ENCODE measurements at regions not wholly inside any gene's neighbourhood (a gene's known extent, or its start where the extent isn't known, plus 50 kb on each side); places are given as distances from the start of the nearest gene placed in this dataset.
"Not testable (repeated sequence)": the region's sequence is repeated elsewhere in the genome, so short reads cannot be mapped to it uniquely, and the experiment has no call there.

DNA sequence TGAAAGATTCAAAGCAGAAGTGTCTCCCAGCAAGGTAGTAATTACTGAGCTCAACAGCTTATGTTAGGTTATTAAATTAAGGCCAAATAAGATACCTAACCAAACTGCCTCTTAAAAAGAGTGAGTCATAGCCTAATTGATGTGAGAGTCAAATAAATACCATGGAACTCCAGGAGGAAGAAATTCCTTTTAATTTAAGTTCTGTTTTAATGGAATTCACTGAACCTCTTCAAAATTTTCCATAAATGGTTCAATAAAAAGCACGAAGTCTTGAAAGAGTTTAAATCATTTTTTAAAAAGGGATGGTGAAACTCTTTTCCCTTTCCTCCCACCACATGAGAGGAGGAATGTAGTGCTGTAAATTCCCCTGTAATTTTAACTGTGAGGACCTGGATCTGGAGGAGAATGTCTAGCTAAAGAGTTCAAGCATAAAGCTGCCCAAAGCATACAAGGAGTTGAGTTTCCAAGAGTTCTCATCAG, 180.8 kb upstream of the MMADHC start:
- Histone ChIP-seq H3K4me3 (ENCODE audit: low read length) (no peak overlapping the region), H3K27ac (ENCODE audit: low read length) (no peak overlapping the region), H3K9me3 (ENCODE audit: control insufficient read depth, insufficient read depth, low read length) (no peaks in the 10 kb centered on the region), H3K36me3 (ENCODE audit: control insufficient read depth, insufficient read depth, low read length) (no peaks in the 10 kb centered on the region), H3K27me3 (ENCODE audit: control insufficient read depth, insufficient read depth, low read length) (no peaks in the 10 kb centered on the region), H3K4me1 (ENCODE audit: control insufficient read depth, insufficient read depth, low read length) (no peaks in the 10 kb centered on the region)
- no CpG with 5 or more reads among the region's 1 CpG for WGBS (ENCODE audit: insufficient coverage, insufficient read length)
- no peak for DNase-seq (ENCODE audit: low read depth, low spot score)

DNA sequence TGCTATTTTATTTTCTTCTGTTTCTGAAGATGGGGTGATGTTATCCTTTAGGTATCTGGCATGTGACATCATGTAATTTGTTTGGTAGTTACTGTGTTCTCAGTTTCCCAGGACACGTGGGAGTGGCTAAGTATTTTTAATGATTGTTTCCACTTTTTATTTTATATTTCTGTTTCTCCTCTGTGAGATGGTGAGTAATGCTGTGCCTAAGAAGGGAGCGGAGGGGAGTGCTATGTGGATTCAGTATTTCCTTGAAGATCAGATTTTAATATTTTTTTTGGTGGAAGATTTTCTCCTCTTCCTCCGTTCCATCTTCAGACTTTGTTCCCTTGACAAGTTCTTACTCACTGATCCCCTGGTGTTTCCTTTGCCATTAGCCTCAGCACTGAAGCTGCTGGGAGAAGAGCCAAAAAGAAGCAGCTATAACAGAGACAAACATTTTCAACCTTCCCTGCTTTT, 180.0 kb upstream of the MMADHC start:
- DNase-seq (ENCODE audit: low read depth, low spot score) = no peak
- no peak overlapping the region for H3K4me3 ChIP-seq (ENCODE audit: low read length)
- H3K4me1 ChIP-seq (ENCODE audit: control insufficient read depth, insufficient read depth, low read length) = no peaks in the 10 kb centered on the region
- no peaks in the 10 kb centered on the region for H3K9me3 ChIP-seq (ENCODE audit: control insufficient read depth, insufficient read depth, low read length)
- WGBS (ENCODE audit: insufficient coverage, insufficient read length) = no CpG with 5 or more reads among the region's 3 CpGs
- H3K27ac ChIP-seq (ENCODE audit: low read length) = no peak overlapping the region
- H3K27me3 ChIP-seq (ENCODE audit: control insufficient read depth, insufficient read depth, low read length) = no peaks in the 10 kb centered on the region
- no peaks in the 10 kb centered on the region for H3K36me3 ChIP-seq (ENCODE audit: control insufficient read depth, insufficient read depth, low read length)

DNA sequence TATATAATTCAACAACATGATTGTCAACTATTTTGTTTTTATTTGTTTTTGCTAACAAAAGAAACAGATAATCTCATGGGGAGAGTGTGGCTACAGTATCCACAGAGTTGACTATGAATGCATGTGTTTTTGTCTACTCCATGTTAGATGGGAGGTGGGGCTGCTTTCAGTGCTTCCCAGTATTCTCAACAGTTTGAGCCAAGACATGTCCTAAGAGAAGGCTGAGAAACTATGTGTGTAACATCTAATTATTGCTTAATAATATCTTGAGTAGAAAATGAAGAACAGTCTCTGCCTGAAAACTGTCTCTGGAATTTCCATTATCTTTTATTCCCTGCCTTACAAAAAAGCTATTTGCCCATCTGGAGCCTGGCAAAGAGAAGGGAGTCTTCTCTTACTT, 178.8 kb upstream of the MMADHC start:
- H3K4me1 ChIP-seq (ENCODE audit: control insufficient read depth, insufficient read depth, low read length) = no peaks in the 10 kb centered on the region
- no peaks in the 10 kb centered on the region for H3K9me3 ChIP-seq (ENCODE audit: control insufficient read depth, insufficient read depth, low read length)
- H3K27ac ChIP-seq (ENCODE audit: low read length) = no peak overlapping the region
- no peak for DNase-seq (ENCODE audit: low read depth, low spot score)
- no peaks in the 10 kb centered on the region for H3K27me3 ChIP-seq (ENCODE audit: control insufficient read depth, insufficient read depth, low read length)
- no peaks in the 10 kb centered on the region for H3K36me3 ChIP-seq (ENCODE audit: control insufficient read depth, insufficient read depth, low read length)
- H3K4me3 ChIP-seq (ENCODE audit: low read length) = no peak overlapping the region

DNA sequence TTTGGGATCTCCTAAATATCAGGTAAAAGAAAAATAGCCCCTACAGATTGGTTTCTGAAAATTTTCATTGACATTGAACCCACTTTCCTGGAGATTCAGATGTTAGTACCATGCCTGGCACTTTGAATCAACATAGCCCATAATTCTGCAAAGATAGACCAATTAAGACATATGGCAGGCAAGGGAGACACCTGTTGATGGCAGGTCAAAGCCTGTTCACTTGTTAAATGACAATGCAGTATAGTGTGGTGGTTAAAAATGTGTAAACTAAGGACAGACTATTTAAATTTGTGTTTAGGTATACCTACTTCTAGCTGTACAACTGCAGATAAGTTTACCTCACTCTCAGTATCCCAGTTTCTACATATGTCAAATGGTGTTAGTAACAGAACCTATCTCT, 178.1 kb upstream of the MMADHC start:
- no peaks in the 10 kb centered on the region for H3K27me3 ChIP-seq (ENCODE audit: control insufficient read depth, insufficient read depth, low read length)
- H3K9me3 ChIP-seq (ENCODE audit: control insufficient read depth, insufficient read depth, low read length) = no peaks in the 10 kb centered on the region
- DNase-seq (ENCODE audit: low read depth, low spot score) = no peak
- no peaks in the 10 kb centered on the region for H3K4me1 ChIP-seq (ENCODE audit: control insufficient read depth, insufficient read depth, low read length)
- H3K27ac ChIP-seq (ENCODE audit: low read length) = no peak overlapping the region
- no peak overlapping the region for H3K4me3 ChIP-seq (ENCODE audit: low read length)
- H3K36me3 ChIP-seq (ENCODE audit: control insufficient read depth, insufficient read depth, low read length) = no peaks in the 10 kb centered on the region

DNA sequence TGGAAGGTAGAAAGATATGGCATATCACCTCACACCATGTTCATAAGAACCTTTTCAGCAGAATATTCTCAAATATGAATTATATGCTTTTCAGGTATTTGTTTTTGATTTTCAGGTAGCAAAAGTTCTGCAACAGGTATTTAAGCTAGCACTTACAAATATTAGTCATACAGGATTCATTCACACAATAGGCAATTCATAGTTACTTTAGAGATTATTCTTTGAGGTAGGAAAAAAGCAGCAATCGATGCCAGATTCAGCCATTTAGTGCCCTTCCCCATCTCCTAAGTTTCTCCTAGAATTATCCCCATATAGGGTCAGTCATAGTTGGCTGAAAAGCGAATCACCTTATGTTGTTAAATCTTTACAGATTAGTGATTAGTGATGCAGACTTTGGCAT, 177.4 kb upstream of the MMADHC start:
- H3K9me3 ChIP-seq (ENCODE audit: control insufficient read depth, insufficient read depth, low read length) = no peaks in the 10 kb centered on the region
- DNase-seq (ENCODE audit: low read depth, low spot score) = no peak
- no CpG with 5 or more reads among the region's 2 CpGs for WGBS (ENCODE audit: insufficient coverage, insufficient read length)
- H3K36me3 ChIP-seq (ENCODE audit: control insufficient read depth, insufficient read depth, low read length) = no peaks in the 10 kb centered on the region
- H3K27me3 ChIP-seq (ENCODE audit: control insufficient read depth, insufficient read depth, low read length) = no peaks in the 10 kb centered on the region
- H3K4me3 ChIP-seq (ENCODE audit: low read length) = no peak overlapping the region
- H3K27ac ChIP-seq (ENCODE audit: low read length) = no peak overlapping the region
- no peaks in the 10 kb centered on the region for H3K4me1 ChIP-seq (ENCODE audit: control insufficient read depth, insufficient read depth, low read length)

DNA sequence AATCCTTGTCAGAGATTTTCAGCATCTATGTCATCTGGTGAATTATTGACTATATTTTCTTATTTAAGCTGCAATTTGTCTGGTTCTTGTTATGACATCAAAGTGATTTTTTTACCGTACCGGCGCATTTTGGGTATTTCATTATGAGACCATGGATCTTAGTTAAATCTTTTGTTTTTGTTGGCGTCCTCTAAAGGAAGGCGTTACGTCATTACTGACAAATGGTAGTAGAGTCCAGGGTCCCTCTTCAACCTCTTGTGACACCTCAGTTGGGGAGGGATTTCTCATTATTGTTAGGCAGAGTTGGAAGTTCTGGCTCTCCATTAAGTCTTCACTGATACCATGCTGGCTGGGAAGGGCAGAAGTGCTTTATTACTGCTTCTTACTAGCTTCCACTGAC, 175.8 kb upstream of the MMADHC start:
- Histone ChIP-seq H3K4me3 (ENCODE audit: low read length) (no peak overlapping the region), H3K4me1 (ENCODE audit: control insufficient read depth, insufficient read depth, low read length) (no peaks in the 10 kb centered on the region), H3K27ac (ENCODE audit: low read length) (no peak overlapping the region), H3K9me3 (ENCODE audit: control insufficient read depth, insufficient read depth, low read length) (no peaks in the 10 kb centered on the region), H3K36me3 (ENCODE audit: control insufficient read depth, insufficient read depth, low read length) (no peaks in the 10 kb centered on the region), H3K27me3 (ENCODE audit: control insufficient read depth, insufficient read depth, low read length) (no peaks in the 10 kb centered on the region)
- WGBS (ENCODE audit: insufficient coverage, insufficient read length) = no CpG with 5 or more reads among the region's 6 CpGs
- DNase-seq (ENCODE audit: low read depth, low spot score) = no peak

DNA sequence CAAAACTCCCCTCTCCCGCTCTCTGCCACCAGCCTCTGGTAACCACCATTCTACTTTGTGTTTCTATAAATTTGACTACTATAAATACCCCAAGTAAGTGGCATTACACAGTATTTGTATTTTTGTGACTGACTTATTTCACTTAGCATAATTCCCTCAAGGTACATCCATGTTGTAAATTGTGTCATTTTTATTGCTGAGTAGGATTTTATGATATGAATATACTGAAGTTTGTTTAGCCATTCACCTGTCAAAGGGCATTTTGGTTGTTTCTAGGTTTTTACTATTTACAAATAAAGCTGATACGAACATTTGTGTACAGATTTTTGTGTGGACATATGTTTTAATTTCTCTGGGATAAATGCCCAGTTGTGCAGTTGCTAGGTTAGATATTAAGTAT, 174.0 kb upstream of the MMADHC start:
- H3K27me3 ChIP-seq (ENCODE audit: control insufficient read depth, insufficient read depth, low read length) = no peaks in the 10 kb centered on the region
- H3K27ac ChIP-seq (ENCODE audit: low read length) = no peak overlapping the region
- H3K4me1 ChIP-seq (ENCODE audit: control insufficient read depth, insufficient read depth, low read length) = no peaks in the 10 kb centered on the region
- DNase-seq (ENCODE audit: low read depth, low spot score) = no peak
- no peaks in the 10 kb centered on the region for H3K9me3 ChIP-seq (ENCODE audit: control insufficient read depth, insufficient read depth, low read length)
- no CpG with 5 or more reads among the region's 2 CpGs for WGBS (ENCODE audit: insufficient coverage, insufficient read length)
- H3K4me3 ChIP-seq (ENCODE audit: low read length) = no peak overlapping the region
- H3K36me3 ChIP-seq (ENCODE audit: control insufficient read depth, insufficient read depth, low read length) = no peaks in the 10 kb centered on the region

DNA sequence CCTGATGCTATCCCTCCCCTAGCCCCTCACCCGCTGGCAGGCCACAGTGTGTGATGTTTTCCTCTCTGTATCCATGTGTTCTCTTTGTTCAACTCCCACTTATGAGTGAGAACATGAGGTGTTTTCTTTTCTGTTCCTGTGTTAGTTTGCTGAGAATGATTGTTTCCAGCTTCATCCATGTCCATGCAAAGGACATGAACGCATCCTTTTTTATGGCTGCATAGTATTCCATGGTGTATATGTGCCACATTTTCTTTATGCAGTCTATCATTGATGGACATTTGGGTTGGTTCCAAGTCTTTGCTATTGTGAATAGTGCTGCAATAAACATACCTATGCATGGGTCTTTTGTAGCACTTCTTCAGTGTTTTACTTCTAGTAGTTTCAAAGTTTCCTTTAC, 171.8 kb upstream of the MMADHC start:
- H3K4me1 ChIP-seq (ENCODE audit: control insufficient read depth, insufficient read depth, low read length); H3K9me3 ChIP-seq (ENCODE audit: control insufficient read depth, insufficient read depth, low read length); H3K36me3 ChIP-seq (ENCODE audit: control insufficient read depth, insufficient read depth, low read length); H3K4me3 ChIP-seq (ENCODE audit: low read length); H3K27ac ChIP-seq (ENCODE audit: low read length); DNase-seq (ENCODE audit: low read depth, low spot score); H3K27me3 ChIP-seq (ENCODE audit: control insufficient read depth, insufficient read depth, low read length): not testable (repeated sequence)
- no CpG with 5 or more reads among the region's 2 CpGs for WGBS (ENCODE audit: insufficient coverage, insufficient read length)

DNA sequence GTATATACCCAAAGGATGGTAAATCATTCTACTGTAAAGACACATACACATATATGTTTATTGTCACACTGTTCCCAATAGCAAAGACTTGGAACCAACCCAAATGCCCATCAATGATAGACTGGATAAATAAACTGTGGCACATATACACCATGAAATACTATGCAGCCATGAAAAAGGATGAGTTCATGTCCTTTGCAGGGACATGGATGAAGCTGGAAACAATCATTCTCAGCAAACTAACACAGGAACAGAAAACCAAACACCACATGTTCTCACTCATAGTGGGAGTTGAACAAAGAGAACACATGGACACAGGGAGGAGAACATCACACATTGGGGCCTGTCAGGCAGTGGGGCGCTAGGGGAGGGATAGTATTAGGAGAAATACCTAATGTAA, 167.1 kb upstream of the MMADHC start:
- not testable (repeated sequence) for H3K27ac ChIP-seq (ENCODE audit: low read length); H3K9me3 ChIP-seq (ENCODE audit: control insufficient read depth, insufficient read depth, low read length); DNase-seq (ENCODE audit: low read depth, low spot score); H3K36me3 ChIP-seq (ENCODE audit: control insufficient read depth, insufficient read depth, low read length); H3K4me1 ChIP-seq (ENCODE audit: control insufficient read depth, insufficient read depth, low read length); H3K27me3 ChIP-seq (ENCODE audit: control insufficient read depth, insufficient read depth, low read length); H3K4me3 ChIP-seq (ENCODE audit: low read length)
- WGBS (ENCODE audit: insufficient coverage, insufficient read length) = no CpG with 5 or more reads among the region's 1 CpG

DNA sequence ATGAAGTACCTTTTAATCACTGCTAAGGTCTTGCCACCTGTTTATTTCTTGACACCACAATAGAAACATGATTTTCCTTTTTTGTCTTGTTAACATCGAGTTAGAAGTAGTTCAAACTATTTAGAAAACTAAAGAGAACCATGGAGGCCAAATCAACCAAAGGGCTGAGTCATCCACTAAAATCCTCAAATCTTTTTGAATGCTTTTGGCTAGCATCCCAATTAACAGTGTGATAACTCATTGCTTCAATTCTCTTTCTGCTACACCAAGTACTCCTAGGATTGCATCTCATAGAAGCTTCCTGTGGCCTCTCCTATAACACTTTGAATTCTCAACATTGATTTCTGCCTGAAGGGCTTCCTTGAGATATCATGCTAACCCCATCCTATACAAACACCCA, 159.9 kb upstream of the MMADHC start:
- H3K4me1 ChIP-seq (ENCODE audit: control insufficient read depth, insufficient read depth, low read length) = no peaks in the 10 kb centered on the region
- no peak overlapping the region for H3K27ac ChIP-seq (ENCODE audit: low read length)
- H3K4me3 ChIP-seq (ENCODE audit: low read length) = no peak overlapping the region
- no peak for DNase-seq (ENCODE audit: low read depth, low spot score)
- no peaks in the 10 kb centered on the region for H3K36me3 ChIP-seq (ENCODE audit: control insufficient read depth, insufficient read depth, low read length)
- H3K9me3 ChIP-seq (ENCODE audit: control insufficient read depth, insufficient read depth, low read length) = no peaks in the 10 kb centered on the region
- H3K27me3 ChIP-seq (ENCODE audit: control insufficient read depth, insufficient read depth, low read length) = no peaks in the 10 kb centered on the region
- WGBS (ENCODE audit: insufficient coverage, insufficient read length) = no CpG with 5 or more reads among the region's 1 CpG

DNA sequence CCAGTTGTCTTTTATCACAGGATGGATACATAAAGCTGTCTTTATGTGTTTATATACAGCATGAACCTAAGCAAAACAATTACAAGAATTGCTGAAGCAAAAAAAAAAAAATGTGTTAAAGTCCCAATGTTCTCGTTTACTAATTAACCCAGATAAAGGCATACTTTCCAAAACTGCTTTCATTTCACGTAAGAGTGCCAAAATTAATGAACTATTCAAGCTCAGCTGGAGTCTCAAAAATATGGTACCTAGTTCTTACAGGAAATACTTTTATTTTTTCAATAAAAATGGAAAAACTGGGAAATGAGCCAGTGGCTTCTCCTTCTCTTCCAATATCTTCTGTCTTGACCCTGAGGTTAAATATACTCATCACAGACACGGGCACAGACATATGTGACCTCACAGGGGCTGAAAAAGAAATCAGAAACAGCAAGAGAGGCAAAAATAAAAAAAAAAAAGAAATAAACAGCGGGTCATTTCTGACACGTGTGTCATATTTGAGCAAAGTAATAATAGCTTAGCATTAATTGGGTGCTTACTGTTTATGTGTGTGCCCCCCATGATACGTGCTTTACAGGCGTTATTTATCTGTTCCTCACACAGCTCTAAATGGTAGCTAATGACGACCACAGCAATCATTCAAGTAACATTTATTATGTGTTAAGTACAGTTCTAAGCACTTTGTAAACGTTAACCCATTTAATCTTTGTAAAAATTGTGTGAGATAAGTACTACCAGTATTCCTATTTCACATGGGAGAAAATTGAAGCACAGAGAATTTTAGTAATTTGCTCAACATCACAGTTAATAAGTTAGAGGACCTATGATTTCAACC, 158.0 kb upstream of the MMADHC start:
- no peak for DNase-seq (ENCODE audit: low read depth, low spot score)
- Histone ChIP-seq H3K27ac (ENCODE audit: low read length) (no peak overlapping the region), H3K4me1 (ENCODE audit: control insufficient read depth, insufficient read depth, low read length) (no peaks in the 10 kb centered on the region), H3K36me3 (ENCODE audit: control insufficient read depth, insufficient read depth, low read length) (no peaks in the 10 kb centered on the region), H3K4me3 (ENCODE audit: low read length) (no peak overlapping the region), H3K27me3 (ENCODE audit: control insufficient read depth, insufficient read depth, low read length) (no peaks in the 10 kb centered on the region), H3K9me3 (ENCODE audit: control insufficient read depth, insufficient read depth, low read length) (no peaks in the 10 kb centered on the region)
- no CpG with 5 or more reads among the region's 9 CpGs for WGBS (ENCODE audit: insufficient coverage, insufficient read length)
